ENCODE measurements at regions not wholly inside any gene's neighbourhood (a gene's known extent, or its start where the extent isn't known, plus 50 kb on each side); places are given as distances from the start of the nearest gene placed in this dataset.

GRCh38 chr9:28365728-28366127 lies 792.4 kb upstream of the C9orf72 start:
- H4K91ac ChIP-seq (ENCODE audit: insufficient read depth, low read depth, low read length), result no peak overlapping the region
- no peaks in the 10 kb centered on the region for H3K4me1 ChIP-seq (ENCODE audit: control insufficient read depth, insufficient read depth, low read length)
- no peak overlapping the region for H3K14ac ChIP-seq (replicated peaks; ENCODE audit: low read depth, low read length)
- BruUV-seq (replicated peaks), result no TSS peak
- H3K9ac ChIP-seq (ENCODE audit: low read depth, low read length), result no peak overlapping the region
- H2AK5ac ChIP-seq (ENCODE audit: low read depth, low read length), result no peak overlapping the region
- H2BK15ac ChIP-seq (ENCODE audit: low read depth, low read length), result no peak overlapping the region
- no peak overlapping the region for H4K8ac ChIP-seq (ENCODE audit: low read depth in 2 of 2, low read length in 2 of 2)
- H2BK5ac ChIP-seq (ENCODE audit: low read depth, low read length, poor library complexity, severe bottlenecking), result no peak overlapping the region
- WGBS, 2 experiments (ENCODE audit: extremely low coverage in 2 of 2, insufficient read length in 1 of 2), result no CpG with 5 or more reads among the region's 2 CpGs
- ATAC-seq (ENCODE audit: low read depth), result no peak
- H3K18ac ChIP-seq (ENCODE audit: low read depth, low read length), result no peak overlapping the region
- no peaks in the 10 kb centered on the region for H3K79me1 ChIP-seq (ENCODE audit: low read depth in 1 of 2, low read length in 2 of 2)
- no peak overlapping the region for H3K23ac ChIP-seq (ENCODE audit: low read depth, low read length)
- no peak overlapping the region for H2AFZ ChIP-seq (replicated peaks; ENCODE audit: low read length, poor library complexity)
- no peak overlapping the region for H2AK9ac ChIP-seq (replicated peaks; ENCODE audit: low read depth, low read length, poor library complexity)
- no peak overlapping the region for H2BK20ac ChIP-seq (ENCODE audit: low read depth, low read length)
- no peaks in the 10 kb centered on the region for H3K27me3 ChIP-seq (ENCODE audit: control insufficient read depth, insufficient read depth, low read length)
- H4K20me1 ChIP-seq (ENCODE audit: insufficient read depth, low read length), result no peaks in the 10 kb centered on the region
- no peak overlapping the region for H3K56ac ChIP-seq (ENCODE audit: extremely low read depth, insufficient read depth, low read length)
- H3K27ac ChIP-seq (ENCODE audit: insufficient read depth, low read length), result no peak overlapping the region
- H3K4me2 ChIP-seq (ENCODE audit: low read depth, low read length), result no peak overlapping the region
- no peaks in the 10 kb centered on the region for H3K36me3 ChIP-seq (ENCODE audit: control insufficient read depth, insufficient read depth, low read length)
- no peak for DNase-seq
- CTCF ChIA-PET, result no interaction called here
- POLR2A ChIA-PET (ENCODE audit: unreplicated experiment), result no interaction called here
- in situ Hi-C loops (cut with MboI; ENCODE audit: low sequenced_read_pairs) (no loop called here), dilution Hi-C loops (cut with HindIII; ENCODE audit: low sequenced_read_pairs, unreplicated experiment) (no loop called here), intact Hi-C loops (cut with micrococcal nuclease) (no loop called here)
- H3K9me1 ChIP-seq (ENCODE audit: insufficient read depth, low read length), result no peaks in the 10 kb centered on the region
- no peaks in the 10 kb centered on the region for H3K9me3 ChIP-seq (ENCODE audit: control insufficient read depth, insufficient read depth, low read length)
- no peak for TF ChIP-seq CEBPB (IDR thresholded peaks at IDR 0.05; ENCODE audit: low read depth, low read length)
- no peak overlapping the region for H3K4ac ChIP-seq (ENCODE audit: low read depth, low read length)
- no peak overlapping the region for H2BK120ac ChIP-seq (ENCODE audit: low read depth, low read length)
- H3K4me3 ChIP-seq (ENCODE audit: insufficient read depth, low read depth, low read length), result no peak overlapping the region
- no peak overlapping the region for H4K5ac ChIP-seq (ENCODE audit: low read depth, low read length)
